ENCODE measurements at regions not wholly inside any gene's neighbourhood (a gene's known extent, or its start where the extent isn't known, plus 50 kb on each side); places are given as distances from the start of the nearest gene placed in this dataset.
"Not testable (repeated sequence)": the region's sequence is repeated elsewhere in the genome, so short reads cannot be mapped to it uniquely, and the experiment has no call there.

DNA sequence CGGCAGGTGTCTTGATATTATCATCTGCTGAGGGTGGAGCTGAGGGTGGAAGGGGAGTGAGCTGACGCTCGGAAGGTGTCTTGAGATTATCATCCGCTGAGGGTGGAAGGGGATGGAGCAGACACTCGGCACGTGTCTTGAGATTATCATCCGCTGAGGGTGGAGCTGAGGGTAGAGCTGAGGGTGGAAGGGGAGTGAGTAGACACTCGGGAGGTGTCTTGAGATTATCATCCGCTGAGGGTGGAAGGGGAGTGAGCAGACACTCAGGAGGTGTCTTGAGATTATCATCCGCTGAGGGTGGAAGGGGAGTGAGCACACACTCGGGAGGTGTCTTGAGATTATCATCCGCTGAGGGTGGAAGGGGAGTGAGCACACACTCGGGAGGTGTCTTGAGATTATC lies 126.6 kb upstream of the CRYM start:
- TF ChIP-seq SMC3 (IDR thresholded peaks at IDR 0.05; ENCODE audit: low read depth, low read length); RAD21 (IDR thresholded peaks at IDR 0.05; ENCODE audit: low read length); GATA2 (CRISPR knock-in tag; IDR thresholded peaks at IDR 0.05): not testable (repeated sequence)

Data from SK-N-SH (cell line).